H9 (cell line): ENCODE measurements at regions not wholly inside any gene's neighbourhood (a gene's known extent, or its start where the extent isn't known, plus 50 kb on each side); places are given as distances from the start of the nearest gene placed in this dataset.

ENCODE experiments used
- DNase-seq: peaks from one replicate; pipeline ENCODE4 v3.0.0-alpha.2; 2017
- H2AFZ ChIP-seq: one replicate; pipeline ENCODE4 v1.6.1; 2013; ENCODE audit warnings: mild to moderate bottlenecking, low read length, control low read depth, moderate library complexity
- H2AK5ac ChIP-seq: 2 replicates; pipeline ENCODE4 v1.6.1; 2013; ENCODE audit warnings: low read length, control low read depth, mixed read lengths; ENCODE audit not compliant: insufficient read length
- H2BK120ac ChIP-seq: one replicate; pipeline ENCODE4 v1.6.1; 2013; ENCODE audit warnings: low read depth, mild to moderate bottlenecking, low read length, control low read depth, inconsistent platforms; ENCODE audit not compliant: poor library complexity, severe bottlenecking
- H2BK12ac ChIP-seq: 2 replicates; pipeline ENCODE4 v1.6.1; 2013; ENCODE audit warnings: low read length, control low read depth, mixed read lengths, low read depth; ENCODE audit not compliant: insufficient read length
- H2BK15ac ChIP-seq: 2 replicates; pipeline ENCODE4 v1.6.1; 2013; ENCODE audit warnings: low read depth, low read length, control low read depth
- H2BK20ac ChIP-seq: one replicate; pipeline ENCODE4 v1.6.1; 2013; ENCODE audit warnings: low read depth, mild to moderate bottlenecking, low read length, control low read depth, inconsistent platforms; ENCODE audit not compliant: poor library complexity, severe bottlenecking
- H2BK5ac ChIP-seq: 2 replicates; pipeline ENCODE4 v1.6.1; 2013; ENCODE audit warnings: low read length, control low read depth, mixed read lengths; ENCODE audit not compliant: insufficient read length
- H3K14ac ChIP-seq: 2 replicates; pipeline ENCODE4 v1.6.1; 2013; ENCODE audit warnings: low read length, control low read depth; ENCODE audit not compliant: insufficient read depth
- H3K18ac ChIP-seq: 2 replicates; pipeline ENCODE4 v1.6.1; 2013; ENCODE audit warnings: low read depth, mild to moderate bottlenecking, mixed read lengths, low read length, control low read depth; ENCODE audit not compliant: insufficient read length
- H3K23ac ChIP-seq: 2 replicates; pipeline ENCODE4 v1.6.1; 2013; ENCODE audit warnings: low read length, control low read depth, mixed read lengths, low read depth; ENCODE audit not compliant: insufficient read length
- H3K23me2 ChIP-seq: 2 replicates; pipeline ENCODE4 v1.6.1; 2013; ENCODE audit warnings: low read depth, mild to moderate bottlenecking, mixed read lengths, low read length, control low read depth; ENCODE audit not compliant: insufficient read length, poor library complexity, severe bottlenecking
- H3K27ac ChIP-seq: 2 replicates; pipeline ENCODE4 v1.5.1; 2013; ENCODE audit warnings: low read length, control low read depth, mixed read lengths, low read depth; ENCODE audit not compliant: insufficient read length
- H3K27me3 ChIP-seq: 2 replicates; pipeline ENCODE4 v1.6.1; 2013; ENCODE audit warnings: low read length, control low read depth, inconsistent platforms; ENCODE audit not compliant: insufficient read depth
- H3K4ac ChIP-seq: 2 replicates; pipeline ENCODE4 v1.6.1; 2013; ENCODE audit warnings: low read depth, mild to moderate bottlenecking, control low read depth, inconsistent platforms, low read length, moderate library complexity
- H3K4me1 ChIP-seq: 2 replicates; pipeline ENCODE4 v1.6.1; 2013; ENCODE audit warnings: low read length, control low read depth, inconsistent platforms; ENCODE audit not compliant: insufficient read depth
- H3K4me2 ChIP-seq: 2 replicates; pipeline ENCODE4 v1.6.1; 2013; ENCODE audit warnings: low read length, control low read depth, mixed read lengths; ENCODE audit not compliant: insufficient read length, insufficient read depth
- H3K56ac ChIP-seq: 2 replicates; pipeline ENCODE4 v1.6.1; 2013; ENCODE audit warnings: low read depth, mild to moderate bottlenecking, mixed read lengths, low read length, control low read depth; ENCODE audit not compliant: insufficient read length
- H3K79me1 ChIP-seq: 2 replicates; pipeline ENCODE4 v1.6.1; 2013; ENCODE audit warnings: low read depth, mild to moderate bottlenecking, moderate library complexity, low read length, control low read depth, inconsistent platforms; ENCODE audit not compliant: insufficient read depth, poor library complexity, severe bottlenecking
- H3K79me2 ChIP-seq: 2 replicates; pipeline ENCODE4 v1.6.1; 2013; ENCODE audit warnings: low read length, control low read depth, inconsistent platforms; ENCODE audit not compliant: insufficient read depth
- H3K9ac ChIP-seq: 2 replicates; pipeline ENCODE4 v1.6.1; 2013; ENCODE audit warnings: low read length, control low read depth, mixed read lengths; ENCODE audit not compliant: insufficient read length; ENCODE audit errors: extremely low read depth
- H3K9me3 ChIP-seq: one replicate; pipeline ENCODE4 v1.6.1; 2013; ENCODE audit warnings: low read depth, low read length, inconsistent platforms; ENCODE audit not compliant: control insufficient read depth
- H3T11ph ChIP-seq: one replicate; pipeline ENCODE4 v1.6.1; 2013; ENCODE audit warnings: mild to moderate bottlenecking, low read length, control low read depth, inconsistent platforms
- H4K20me1 ChIP-seq: one replicate; pipeline ENCODE4 v1.6.1; 2013; ENCODE audit not compliant: control insufficient read depth, insufficient read length, insufficient read depth
- H4K5ac ChIP-seq: 2 replicates; pipeline ENCODE4 v1.6.1; 2013; ENCODE audit warnings: low read depth, mild to moderate bottlenecking, mixed read lengths, low read length, control low read depth; ENCODE audit not compliant: insufficient read length
- H4K8ac ChIP-seq: replicated peaks from 2 replicates; pipeline ENCODE4 v1.6.1; 2013; ENCODE audit warnings: low read length, control low read depth, mixed read lengths, low read depth; ENCODE audit not compliant: insufficient read length
- H4K91ac ChIP-seq: 2 replicates; pipeline ENCODE4 v1.6.1; 2013; ENCODE audit warnings: low read depth, mild to moderate bottlenecking, moderate library complexity, mixed read lengths, low read length, control low read depth; ENCODE audit not compliant: insufficient read length
- H3K27ac Mint-ChIP-seq, 3 experiments: 2 replicates in 2 of 3; 3 replicates in 1 of 3; pipeline ENCODE4 v1.8.0; 2020 to 2021; ENCODE audit warnings: mixed read lengths in 3 of 3, mild to moderate bottlenecking in 1 of 3, moderate library complexity in 1 of 3
- H3K27me3 Mint-ChIP-seq: 2 replicates; pipeline ENCODE4 v1.8.0; 2021; ENCODE audit warnings: low read depth, mild to moderate bottlenecking, moderate library complexity, mixed read lengths
- H3K36me3 Mint-ChIP-seq, 3 experiments: 2 replicates in 2 of 3; 3 replicates in 1 of 3; pipeline ENCODE4 v1.8.0; 2020 to 2021; ENCODE audit warnings: low read depth in 3 of 3, mixed read lengths in 3 of 3; ENCODE audit not compliant: insufficient read depth in 1 of 3
- H3K4me1 Mint-ChIP-seq, 2 experiments: 2 replicates each; pipeline ENCODE4 v1.8.0; 2020; ENCODE audit warnings: mixed read lengths in 2 of 2
- H3K4me3 Mint-ChIP-seq, 2 experiments: 2 replicates in 1 of 2; 3 replicates in 1 of 2; pipeline ENCODE4 v1.8.0; 2020 to 2021; ENCODE audit warnings: mild to moderate bottlenecking in 2 of 2, mixed read lengths in 2 of 2, moderate library complexity in 1 of 2
- H3K9me3 Mint-ChIP-seq, 2 experiments: 2 replicates in 1 of 2; 3 replicates in 1 of 2; pipeline ENCODE4 v1.8.0; 2020; ENCODE audit warnings: mild to moderate bottlenecking in 2 of 2, mixed read lengths in 2 of 2, moderate library complexity in 1 of 2
- WGBS: extraction: QIAGEN DNeasy Blood & Tissue Kit; methylation state at CpG from one replicate; pipeline ENCODE4 v1.1.7; 2013; ENCODE audit warnings: missing lambda C conversion rate, low lambda C conversion rate, mixed read lengths; ENCODE audit not compliant: insufficient read length; ENCODE audit errors: extremely low coverage; 5-methylcytosine and 5-hydroxymethylcytosine counted together
- TF ChIP-seq, protein P1 (sequence below): fragments of 200-600 bp; sonication (generic); conservative IDR thresholded peaks from 3 replicates; pipeline ENCODE4 v1.8.0; 2021; ENCODE audit warnings: antibody characterized with exemption, mild to moderate bottlenecking

DNA sequence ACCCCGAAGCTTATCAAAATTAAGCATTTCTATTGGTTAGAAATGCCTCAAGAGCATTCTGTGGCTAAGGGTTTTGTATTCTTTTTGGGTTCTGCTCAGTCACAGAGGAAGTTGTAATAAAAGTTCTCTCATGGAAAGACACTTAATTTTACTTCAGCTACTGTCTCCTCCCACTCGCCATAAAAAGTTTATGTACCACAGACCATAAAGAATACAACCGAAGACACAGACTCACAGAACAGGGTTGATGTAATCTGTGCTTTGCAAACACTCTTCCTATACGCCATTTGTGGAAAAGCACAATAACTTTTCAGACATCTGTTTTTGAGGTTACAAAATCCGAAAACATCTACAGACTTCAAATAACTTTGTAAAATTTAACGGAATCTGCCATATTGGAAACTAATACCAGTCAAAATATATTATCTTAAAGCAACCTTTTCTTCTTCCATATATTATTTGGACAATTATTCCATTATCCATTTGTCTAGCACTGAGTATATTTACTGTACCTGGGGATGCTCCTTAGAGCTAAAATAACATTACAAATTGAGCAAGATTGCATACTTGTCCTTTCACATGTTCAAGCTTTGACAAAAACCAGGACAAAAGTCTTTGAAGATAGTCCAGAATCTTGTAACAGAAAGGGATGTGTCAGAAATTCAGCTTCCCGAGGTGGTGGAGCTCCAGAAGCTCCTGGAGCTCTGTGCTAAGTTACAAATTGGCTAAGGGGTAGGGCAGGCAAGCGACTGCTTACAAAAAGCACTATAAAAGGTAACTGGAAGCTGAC, 219.0 kb upstream of the MEOX2 start:
- H4K8ac ChIP-seq = no peak overlapping the region
- no peak overlapping the region for H3K27ac ChIP-seq

More for the DNA sequence above, 219.0 kb upstream of the MEOX2 start:
- Mint-ChIP-seq H3K27ac (no peak overlapping the region), H3K4me3 (no peak overlapping the region), H3K9me3 (no peaks in the 10 kb centered on the region), H3K36me3 (no peaks in the 10 kb centered on the region), H3K4me1 (no peaks in the 10 kb centered on the region), H3K27me3 (no peaks in the 10 kb centered on the region)
- Histone ChIP-seq H3K4ac (no peak overlapping the region), H3T11ph (no peak overlapping the region), H2AK5ac (no peak overlapping the region), H2BK20ac (no peak overlapping the region), H3K79me1 (no peaks in the 10 kb centered on the region), H4K91ac (no peak overlapping the region), H2BK15ac (no peak overlapping the region), H2AFZ (no peak overlapping the region), H3K56ac (no peak overlapping the region), H3K14ac (no peak overlapping the region), H2BK12ac (no peak overlapping the region), H3K18ac (no peak overlapping the region), H3K4me2 (no peak overlapping the region), H2BK120ac (no peak overlapping the region), H3K23ac (no peak overlapping the region), H3K9ac (no peak overlapping the region), H2BK5ac (no peak overlapping the region), H4K5ac (no peak overlapping the region), H3K23me2 (no peaks in the 10 kb centered on the region), H3K9me3 (no peaks in the 10 kb centered on the region), H3K4me1 (no peaks in the 10 kb centered on the region), H3K79me2 (no peaks in the 10 kb centered on the region), H3K27me3 (no peaks in the 10 kb centered on the region), H4K20me1 (no peaks in the 10 kb centered on the region)
- no CpG with 5 or more reads among the region's 8 CpGs for WGBS
- DNase-seq = no peak
- TF ChIP-seq, protein P1, sequence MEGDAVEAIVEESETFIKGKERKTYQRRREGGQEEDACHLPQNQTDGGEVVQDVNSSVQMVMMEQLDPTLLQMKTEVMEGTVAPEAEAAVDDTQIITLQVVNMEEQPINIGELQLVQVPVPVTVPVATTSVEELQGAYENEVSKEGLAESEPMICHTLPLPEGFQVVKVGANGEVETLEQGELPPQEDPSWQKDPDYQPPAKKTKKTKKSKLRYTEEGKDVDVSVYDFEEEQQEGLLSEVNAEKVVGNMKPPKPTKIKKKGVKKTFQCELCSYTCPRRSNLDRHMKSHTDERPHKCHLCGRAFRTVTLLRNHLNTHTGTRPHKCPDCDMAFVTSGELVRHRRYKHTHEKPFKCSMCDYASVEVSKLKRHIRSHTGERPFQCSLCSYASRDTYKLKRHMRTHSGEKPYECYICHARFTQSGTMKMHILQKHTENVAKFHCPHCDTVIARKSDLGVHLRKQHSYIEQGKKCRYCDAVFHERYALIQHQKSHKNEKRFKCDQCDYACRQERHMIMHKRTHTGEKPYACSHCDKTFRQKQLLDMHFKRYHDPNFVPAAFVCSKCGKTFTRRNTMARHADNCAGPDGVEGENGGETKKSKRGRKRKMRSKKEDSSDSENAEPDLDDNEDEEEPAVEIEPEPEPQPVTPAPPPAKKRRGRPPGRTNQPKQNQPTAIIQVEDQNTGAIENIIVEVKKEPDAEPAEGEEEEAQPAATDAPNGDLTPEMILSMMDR = no peak
